GM13976 (cell line): ENCODE measurements at regions not wholly inside any gene's neighbourhood (a gene's known extent, or its start where the extent isn't known, plus 50 kb on each side); places are given as distances from the start of the nearest gene placed in this dataset.

Experiments used
- DNase-seq: peaks from one replicate; pipeline ENCODE4 v3.0.0; 2012; ENCODE audit warnings: low spot score
- in situ Hi-C: fragments of 300-500 bp; cut with MboI; formaldehyde crosslinking; loops from one replicate; pipeline ENCODE4 v1.12.0; 2022; ENCODE audit warnings: low sequenced_read_pairs, mixed read lengths, inconsistent platforms; ENCODE audit not compliant: unreplicated experiment
- TF ChIP-seq, protein P1 (sequence below): IDR thresholded peaks from 2 replicates; pipeline ENCODE4 v1.5.1; 2012; ENCODE audit warnings: borderline replicate concordance, mild to moderate bottlenecking; ENCODE audit not compliant: insufficient read depth; ENCODE audit errors: extremely low read depth, missing control alignments, control extremely low read depth

DNA sequence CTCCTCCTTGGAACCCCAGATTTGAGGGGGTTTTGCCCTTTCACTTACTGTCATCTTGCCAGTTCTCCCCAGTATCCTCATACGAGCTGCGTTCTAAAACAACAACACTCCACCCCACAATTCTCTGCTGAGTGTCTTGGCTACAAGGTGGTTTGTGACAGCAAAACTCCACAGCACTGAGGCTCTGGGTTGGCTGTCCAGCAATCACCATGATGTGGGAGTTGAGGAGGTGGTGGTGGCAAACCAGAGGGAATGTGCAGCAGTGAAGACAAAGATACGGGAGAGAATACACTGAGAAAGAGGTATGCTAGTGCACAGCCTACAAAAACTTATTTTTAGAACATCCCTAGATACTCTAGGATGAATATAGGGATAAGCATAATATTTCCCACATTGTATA is 335.0 kb downstream of the C11orf87 start:
- in situ Hi-C loops, result no loop called here
- no peak for DNase-seq
- TF ChIP-seq, protein P1, sequence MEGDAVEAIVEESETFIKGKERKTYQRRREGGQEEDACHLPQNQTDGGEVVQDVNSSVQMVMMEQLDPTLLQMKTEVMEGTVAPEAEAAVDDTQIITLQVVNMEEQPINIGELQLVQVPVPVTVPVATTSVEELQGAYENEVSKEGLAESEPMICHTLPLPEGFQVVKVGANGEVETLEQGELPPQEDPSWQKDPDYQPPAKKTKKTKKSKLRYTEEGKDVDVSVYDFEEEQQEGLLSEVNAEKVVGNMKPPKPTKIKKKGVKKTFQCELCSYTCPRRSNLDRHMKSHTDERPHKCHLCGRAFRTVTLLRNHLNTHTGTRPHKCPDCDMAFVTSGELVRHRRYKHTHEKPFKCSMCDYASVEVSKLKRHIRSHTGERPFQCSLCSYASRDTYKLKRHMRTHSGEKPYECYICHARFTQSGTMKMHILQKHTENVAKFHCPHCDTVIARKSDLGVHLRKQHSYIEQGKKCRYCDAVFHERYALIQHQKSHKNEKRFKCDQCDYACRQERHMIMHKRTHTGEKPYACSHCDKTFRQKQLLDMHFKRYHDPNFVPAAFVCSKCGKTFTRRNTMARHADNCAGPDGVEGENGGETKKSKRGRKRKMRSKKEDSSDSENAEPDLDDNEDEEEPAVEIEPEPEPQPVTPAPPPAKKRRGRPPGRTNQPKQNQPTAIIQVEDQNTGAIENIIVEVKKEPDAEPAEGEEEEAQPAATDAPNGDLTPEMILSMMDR, result no peak

DNA sequence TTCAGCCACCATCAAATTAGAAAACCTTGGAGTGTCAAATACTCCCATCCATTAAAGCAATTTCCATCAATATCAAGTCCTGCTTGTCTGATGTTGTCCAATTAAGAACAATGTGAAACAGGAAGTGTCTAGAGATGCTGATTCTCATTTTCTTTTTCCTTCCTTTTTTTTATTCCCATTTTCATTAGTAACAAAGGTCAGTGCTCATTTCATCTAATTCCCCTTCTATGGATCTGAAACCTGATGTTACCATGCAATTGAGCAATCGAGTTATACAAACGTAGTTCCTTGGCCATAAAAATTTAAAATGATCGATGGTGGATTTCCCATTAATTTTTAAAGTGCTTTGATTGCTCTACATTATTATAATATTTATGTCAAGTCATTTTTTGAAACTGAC is 330.6 kb upstream of the ZC3H12C start:
- in situ Hi-C loops, result no loop called here
- TF ChIP-seq, protein P1, result no peak
- no peak for DNase-seq

DNA sequence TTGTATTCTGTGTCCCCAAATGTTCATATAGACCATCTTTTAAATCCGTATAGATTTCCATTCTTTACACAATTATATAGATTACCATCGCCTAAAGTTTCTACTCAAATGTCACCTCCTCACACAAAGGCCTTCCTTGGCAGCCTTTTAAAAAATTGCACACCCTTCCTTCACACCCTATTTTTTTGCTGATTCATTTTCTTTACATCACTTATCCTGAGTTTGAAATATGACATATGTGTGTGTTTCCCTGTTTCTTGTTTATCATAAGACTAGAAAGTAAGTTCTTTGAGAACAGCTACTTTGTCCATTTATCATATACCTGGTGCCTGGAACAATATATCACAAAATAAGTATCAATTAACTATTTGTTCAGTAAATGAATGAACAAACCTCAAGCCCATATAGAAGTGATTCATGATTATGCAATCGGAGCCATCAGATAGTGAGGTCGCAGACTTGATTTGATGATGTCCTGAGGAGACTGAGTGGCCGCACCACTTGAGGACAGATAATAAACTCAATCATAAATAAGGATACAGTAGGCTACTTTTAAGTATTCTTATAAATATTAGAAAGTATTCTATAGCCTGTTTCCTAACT is 327.4 kb upstream of the ZC3H12C start:
- TF ChIP-seq, protein P1, result no peak
- DNase-seq, result no peak
- in situ Hi-C loops, result no loop called here

DNA sequence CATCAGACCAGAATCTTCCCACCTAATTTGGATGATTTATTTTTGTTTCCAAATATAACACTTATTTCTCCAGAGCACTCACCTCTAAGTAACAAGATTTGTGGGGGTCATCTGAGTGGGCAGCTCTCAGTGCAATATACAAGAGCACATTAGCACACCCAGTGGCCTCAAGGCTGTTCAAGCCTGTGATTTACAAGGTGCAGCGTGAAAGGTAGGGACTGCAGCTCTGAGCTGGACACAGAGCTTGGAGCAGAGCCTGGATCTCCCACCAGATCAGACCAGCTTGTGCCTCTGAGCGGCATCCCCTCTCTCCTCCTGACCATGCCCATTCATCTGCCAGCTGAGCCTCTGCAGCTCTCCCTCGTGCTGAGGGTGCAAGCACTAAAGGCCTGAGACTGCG is 323.3 kb upstream of the ZC3H12C start:
- in situ Hi-C loops, result no loop called here
- TF ChIP-seq, protein P1, result no peak
- DNase-seq, result no peak

DNA sequence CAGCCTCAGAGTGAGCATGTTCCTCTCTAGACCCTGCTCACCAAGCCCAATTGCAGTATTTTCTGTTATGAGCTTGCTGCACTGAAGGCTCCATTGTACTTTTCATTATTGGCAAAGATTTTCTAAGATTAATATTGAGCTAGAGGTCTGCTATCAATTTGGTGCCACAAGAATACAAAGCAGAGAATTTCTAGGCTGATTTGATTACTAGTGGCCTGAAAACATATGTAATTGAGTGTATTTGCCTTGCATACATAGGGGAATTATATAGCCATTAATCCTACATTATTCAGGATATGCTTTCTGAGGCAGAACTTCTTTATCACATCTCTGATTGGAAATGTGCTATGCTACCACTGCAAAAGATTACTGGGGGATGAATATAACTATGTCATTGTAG is 322.9 kb upstream of the ZC3H12C start:
- DNase-seq, result no peak
- in situ Hi-C loops, result no loop called here
- TF ChIP-seq, protein P1, result no peak

DNA sequence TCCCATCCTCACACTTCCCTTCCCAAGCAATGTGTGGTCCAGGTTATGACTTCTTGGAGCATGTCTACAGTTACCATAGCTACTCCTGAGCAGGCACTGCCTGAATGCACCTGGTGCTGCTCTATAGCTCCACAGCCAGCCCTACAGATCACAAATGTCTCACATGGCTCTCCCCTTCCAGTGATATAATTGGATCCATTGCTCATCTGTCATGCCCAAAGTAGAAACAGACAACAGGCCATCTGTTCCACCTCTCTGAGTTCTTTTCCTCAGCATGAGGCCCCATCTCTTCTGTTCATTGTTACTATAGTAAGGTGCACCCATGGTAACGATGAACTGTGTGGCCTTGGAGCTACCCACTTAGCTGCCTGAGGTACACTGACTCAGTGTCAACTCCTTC is 320.3 kb upstream of the ZC3H12C start:
- no peak for DNase-seq
- TF ChIP-seq, protein P1, result no peak
- in situ Hi-C loops, result no loop called here
